ENCODE measurements at regions not wholly inside any gene's neighbourhood (a gene's known extent, or its start where the extent isn't known, plus 50 kb on each side); places are given as distances from the start of the nearest gene placed in this dataset.

DNA sequence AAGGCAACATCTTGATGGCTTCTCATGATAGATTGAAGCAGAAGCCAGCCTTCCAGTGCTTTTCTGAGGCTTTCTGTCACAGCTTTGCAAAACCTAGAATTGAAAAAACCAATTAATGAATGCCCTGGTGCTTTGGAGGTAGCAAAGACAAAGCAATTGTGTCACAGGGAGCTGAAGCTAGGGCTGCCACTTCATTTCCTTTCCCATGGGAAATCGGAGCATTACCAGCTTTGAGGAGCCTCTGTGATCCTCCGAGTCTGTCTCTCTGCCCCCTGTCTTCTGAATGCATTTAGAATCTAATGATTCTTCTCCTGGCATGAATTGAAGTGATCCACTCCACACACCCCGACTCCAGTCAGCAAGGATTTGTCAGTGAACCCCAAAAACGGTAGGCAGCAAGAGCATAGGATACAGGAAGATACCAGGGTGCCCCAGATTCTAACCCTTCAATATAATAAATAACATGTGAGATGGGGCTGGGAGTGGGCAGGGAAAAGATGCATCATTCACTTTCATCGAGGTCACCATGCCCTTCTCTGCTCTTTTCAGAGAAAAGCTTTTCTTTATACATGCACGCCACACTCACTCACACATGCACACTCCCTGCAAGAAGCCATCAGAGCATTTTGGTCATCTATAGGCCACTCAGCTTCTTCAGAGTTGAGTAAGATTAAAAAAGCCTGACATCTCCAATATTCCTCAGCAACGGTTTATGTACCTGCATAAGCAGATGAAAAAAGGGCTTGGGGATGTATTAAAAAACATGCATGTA lies 247.7 kb upstream of the ZNF462 start:
- no peak for DNase-seq (ENCODE audit: low spot score)

DNA sequence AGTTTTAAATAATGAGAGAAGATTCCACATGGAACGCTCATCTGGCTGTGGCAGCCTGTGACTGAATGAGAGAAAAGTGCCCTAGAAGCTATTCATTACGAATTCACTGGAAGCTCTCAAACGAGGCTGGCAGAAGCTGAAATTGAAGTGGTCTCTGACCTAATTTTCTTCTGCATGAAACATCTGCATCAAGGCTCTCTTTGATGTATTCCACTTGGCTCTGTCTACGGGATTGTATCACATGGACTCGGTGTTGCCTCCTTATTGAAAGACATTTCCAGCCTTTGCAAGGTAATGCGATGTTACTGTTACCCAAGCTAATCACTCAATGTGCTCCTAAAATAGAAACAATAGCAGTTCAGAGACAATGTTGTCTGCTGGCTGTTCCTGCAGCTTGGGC lies 246.9 kb upstream of the ZNF462 start:
- no peak for DNase-seq (ENCODE audit: low spot score)

DNA sequence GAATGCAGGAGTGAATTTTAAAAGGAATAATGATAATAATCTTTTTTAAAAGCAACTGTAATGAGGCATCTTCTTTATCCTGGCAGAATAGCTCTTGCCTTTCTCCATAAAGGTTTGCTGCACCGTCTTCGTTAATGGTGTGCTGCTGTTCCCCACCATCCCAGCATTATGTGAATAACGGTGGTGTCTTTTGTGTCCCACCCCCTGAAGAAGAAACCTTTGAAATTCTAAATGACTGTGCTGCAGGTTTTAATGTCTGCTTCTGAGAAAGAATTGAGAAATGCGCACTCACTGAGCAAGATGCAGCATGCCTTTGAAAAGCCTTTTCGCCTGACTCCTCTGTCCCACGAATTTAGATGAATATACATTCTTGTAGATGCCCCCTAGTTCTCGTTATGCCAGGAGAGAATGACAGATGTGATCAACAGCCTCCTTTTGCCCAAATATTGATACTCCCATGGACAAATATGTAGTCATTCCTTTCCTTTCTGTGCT lies 246.1 kb upstream of the ZNF462 start:
- no peak for DNase-seq (ENCODE audit: low spot score)

DNA sequence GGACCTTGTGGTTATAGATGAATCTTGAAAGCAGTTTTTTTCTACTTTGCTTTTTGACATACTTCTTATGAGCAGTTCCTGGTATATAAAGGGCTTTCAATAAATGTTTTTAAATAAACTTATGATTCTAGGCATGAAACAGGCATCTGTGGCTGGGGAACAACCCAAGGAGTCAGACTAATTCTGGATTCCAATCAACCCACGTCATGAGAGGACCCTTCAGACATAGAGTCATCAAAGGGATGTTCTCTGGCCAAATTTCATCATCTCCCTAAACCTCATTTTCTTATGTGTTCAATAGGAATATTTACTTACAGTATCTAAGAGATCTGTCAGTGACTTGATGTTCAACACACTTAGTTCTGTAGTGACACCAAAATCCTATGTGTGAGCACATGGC lies 243.8 kb upstream of the ZNF462 start:
- no peak for DNase-seq (ENCODE audit: low spot score)

DNA sequence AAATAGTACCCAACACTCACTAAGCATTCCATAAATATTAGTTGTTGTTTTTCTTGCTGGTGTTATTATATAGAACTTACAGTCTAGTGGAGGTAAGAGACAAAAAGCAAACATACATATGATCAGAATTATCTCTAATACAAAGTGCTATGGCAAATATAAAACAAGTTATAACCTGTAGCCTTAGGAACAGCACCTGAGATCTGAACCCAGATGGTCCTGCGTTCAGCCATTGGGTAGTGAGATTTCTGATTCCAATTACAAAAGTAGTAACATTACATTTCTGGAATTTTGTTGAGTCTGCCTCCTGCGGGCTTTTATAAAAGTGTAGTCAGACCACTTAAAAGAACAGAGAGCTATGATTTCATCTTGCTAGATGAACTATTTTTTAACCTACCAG lies 242.9 kb upstream of the ZNF462 start:
- no peak for DNase-seq (ENCODE audit: low spot score)

DNA sequence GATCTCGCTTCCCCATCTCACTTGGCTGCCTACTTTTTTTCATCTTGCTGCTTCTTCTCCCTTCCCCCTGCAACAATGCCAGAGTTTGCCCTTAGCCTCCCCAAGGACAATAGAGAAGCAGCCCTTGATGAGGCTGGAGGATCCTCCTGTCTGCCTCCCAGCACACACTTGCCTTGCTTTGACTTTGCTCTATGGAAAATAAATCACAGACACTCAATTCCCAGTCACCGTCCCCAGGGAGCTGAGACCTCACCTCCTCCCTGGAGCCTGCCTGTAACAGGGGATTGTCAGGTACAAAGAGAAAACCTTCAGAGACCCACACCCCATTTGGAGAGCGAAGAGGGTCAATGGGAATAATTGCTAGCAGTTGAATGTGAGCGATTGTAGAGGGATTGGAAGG lies 242.1 kb upstream of the ZNF462 start:
- no peak for DNase-seq (ENCODE audit: low spot score)

DNA sequence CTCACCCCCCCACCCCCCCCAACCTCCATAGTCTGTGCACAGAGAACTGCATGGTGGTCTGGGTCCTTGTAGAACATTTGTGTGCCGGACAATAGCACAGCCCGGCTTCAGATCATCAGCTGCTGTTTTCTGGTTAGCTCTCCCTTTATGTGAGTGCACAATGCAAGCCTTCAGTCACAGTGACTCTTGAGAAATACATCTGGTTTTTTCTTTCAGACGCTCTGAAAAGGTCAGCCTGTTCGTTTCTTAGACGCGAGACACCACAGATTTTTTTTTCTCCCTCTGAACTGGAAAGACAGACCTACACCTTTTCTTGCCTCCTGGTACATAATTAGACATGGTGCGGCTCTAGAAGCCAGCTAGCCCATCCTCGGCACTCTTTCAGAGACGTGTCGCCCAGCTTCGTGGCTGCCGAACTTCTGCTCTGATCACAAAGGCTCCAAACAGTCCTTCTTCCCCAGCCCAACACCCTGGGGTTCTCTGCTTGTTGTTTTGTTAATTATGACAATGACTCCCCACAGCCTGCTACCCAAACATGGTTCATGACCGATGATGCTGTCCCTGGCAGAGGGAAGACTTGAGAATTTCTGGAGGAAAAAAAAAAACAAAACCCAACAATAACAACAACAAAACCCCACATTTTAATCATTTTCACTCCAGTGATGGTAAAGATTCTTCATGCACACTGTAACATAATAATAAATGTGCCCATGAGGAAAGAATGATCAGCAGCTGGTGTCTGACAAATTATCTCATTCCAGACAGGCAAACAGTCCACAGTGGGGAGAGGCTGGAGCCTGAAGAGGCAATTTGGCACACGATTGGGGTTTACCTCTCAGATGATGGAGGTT lies 241.4 kb upstream of the ZNF462 start:
- no peak for DNase-seq (ENCODE audit: low spot score)

DNA sequence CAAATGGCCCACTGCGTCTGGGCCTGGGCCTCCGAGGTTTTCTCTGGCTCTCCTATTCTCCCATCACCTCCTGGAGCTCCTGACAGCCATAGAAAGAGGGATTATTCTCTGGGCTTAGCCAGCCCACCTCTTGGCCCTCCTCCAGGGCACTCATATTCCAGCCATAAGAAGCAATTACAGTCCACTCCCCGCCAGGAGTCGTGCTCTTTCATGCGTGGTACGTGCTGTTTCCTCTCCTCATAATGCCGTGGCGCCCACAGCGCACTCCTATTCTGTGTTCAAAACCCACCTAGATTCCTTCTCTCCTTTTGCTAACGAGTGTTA lies 240.8 kb upstream of the ZNF462 start:
- no peak for DNase-seq (ENCODE audit: low spot score)

DNA sequence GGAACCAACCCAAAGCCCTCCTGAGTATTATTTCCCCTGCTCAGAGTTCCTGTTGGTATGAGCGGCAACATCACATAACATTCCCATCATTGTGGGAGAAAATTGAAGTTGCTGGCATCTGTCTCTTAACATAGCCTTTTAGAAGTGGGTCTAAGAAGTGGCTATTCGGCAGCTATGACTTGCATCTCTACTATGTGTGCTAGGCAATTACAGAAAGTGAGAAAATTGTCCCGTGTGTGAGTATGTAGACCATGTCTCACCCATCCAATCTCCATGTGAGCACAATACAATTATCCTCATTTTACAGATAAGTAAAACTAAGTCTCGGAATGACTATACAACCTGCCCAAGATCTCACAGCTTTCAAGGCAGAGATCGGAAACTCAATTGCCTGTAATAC lies 239.4 kb upstream of the ZNF462 start:
- no peak for DNase-seq (ENCODE audit: low spot score)

DNA sequence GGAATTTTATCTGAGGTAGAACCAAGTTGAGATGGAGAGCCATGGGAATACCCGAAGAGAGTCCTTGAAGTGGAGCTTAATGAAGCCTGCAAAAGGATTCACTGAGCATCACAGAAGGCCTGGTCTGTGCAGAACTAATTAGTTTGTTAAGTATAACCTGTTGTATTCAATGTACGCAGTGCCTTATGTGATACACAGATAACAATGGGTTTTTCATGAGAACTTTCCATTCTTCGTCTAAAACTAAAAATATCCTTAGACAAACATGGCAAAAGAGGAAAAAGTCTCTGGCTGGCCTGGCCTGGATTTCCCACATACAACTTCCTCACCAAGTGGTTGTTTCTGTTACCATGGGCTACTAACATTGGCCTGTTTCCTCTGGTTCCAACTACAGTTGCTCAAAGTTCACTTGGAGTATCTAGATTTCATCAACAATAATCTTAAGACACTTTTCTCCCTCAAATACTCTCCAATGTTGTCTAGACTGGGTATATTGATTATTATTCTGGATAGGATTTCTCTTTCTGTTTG lies 237.6 kb upstream of the ZNF462 start:
- DNase-seq (ENCODE audit: low spot score), result no peak

DNA sequence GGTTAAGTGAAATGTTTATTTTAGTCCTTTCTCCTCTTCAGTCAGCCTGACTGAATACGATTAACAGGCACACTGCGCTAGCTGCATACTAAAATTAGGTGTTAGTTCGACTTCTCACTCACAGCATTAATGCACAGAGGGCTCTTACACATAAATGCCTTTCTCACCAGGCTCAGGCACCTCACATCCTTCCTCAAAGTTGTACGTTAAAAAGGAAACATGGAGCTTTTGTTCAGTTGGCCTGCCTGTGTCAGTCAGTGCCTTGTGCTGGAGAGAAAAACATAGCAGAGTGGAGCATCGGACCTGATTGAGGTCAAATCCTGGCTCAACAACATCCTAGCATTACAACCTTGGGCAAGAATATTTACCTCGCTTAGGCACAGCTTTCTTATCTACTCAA lies 236.0 kb upstream of the ZNF462 start:
- no peak for DNase-seq (ENCODE audit: low spot score)

DNA sequence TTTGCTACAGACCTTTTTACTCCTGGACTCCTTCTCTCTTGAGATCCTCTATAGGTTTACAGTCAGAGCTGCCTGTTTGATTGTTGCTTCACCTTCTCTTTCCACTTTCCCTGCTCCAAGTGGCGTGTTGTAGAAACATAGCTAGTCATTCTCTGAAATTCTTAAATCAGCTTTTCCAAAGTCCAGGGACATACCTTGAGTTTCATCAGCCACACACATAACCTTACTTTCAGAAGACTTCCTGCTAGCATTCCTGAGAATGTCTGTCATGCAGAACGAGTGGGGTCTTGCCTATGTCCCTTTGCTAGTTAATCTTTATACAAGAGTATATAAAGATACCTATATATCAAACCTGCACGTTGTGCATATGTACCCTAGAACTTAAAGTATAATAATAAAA lies 230.3 kb upstream of the ZNF462 start:
- no peak for DNase-seq (ENCODE audit: low spot score)

DNA sequence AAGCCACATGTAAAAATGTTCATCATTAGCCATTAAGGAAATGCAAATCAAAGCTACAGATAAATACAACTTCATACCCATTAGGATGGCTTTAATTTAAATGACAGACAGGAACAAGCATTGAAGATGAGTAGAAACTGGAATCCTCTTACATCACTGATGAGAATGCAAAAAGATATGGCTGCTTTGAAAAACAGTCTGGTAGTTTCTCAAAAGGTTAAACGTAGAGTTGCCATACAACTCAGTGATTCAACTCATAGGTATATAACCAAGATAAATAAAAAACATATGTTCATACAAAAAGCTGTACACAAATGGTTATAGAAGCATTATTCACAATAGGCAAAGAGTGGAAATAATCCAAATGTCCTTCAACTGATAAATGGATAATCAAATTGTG lies 228.8 kb upstream of the ZNF462 start:
- DNase-seq (ENCODE audit: low spot score), result no peak

DNA sequence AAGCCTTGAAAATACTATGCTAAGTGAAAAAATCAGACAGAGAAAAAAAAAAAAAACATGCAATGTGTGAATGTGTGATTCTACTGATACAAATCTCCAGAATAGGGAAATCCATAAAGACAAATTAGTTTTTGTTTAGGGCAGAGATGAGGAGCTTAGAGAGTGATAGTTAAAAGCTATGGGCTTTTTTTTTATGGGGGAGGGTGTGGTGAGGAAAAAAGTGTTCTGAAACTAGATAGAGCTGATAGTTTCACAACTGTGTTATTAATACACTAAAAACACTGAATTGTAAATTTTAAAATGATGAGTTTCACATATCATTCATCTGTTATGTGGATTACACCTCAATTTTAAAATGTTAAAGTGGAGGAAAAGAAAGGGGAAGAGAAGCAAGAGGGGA lies 228.3 kb upstream of the ZNF462 start:
- no peak for DNase-seq (ENCODE audit: low spot score)

DNA sequence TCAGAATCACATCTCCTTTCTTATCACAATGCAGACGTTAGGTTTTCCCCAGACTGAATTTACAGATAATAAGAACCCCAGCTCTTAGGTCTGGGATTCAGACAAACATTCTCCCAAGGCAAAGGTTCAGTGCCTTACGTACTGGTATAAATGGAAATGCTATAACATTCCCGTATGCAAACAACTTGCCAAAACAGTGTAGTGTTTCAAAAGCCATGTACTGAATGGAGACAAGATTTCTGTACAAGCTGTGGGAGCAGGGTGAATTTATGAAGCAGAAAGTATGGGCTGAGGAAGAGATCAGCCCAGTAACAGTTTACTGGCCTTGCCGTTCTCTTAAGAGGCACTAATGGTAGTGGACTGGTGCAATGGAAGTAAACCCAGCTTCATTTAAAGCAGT lies 225.5 kb upstream of the ZNF462 start:
- no peak for DNase-seq (ENCODE audit: low spot score)

DNA sequence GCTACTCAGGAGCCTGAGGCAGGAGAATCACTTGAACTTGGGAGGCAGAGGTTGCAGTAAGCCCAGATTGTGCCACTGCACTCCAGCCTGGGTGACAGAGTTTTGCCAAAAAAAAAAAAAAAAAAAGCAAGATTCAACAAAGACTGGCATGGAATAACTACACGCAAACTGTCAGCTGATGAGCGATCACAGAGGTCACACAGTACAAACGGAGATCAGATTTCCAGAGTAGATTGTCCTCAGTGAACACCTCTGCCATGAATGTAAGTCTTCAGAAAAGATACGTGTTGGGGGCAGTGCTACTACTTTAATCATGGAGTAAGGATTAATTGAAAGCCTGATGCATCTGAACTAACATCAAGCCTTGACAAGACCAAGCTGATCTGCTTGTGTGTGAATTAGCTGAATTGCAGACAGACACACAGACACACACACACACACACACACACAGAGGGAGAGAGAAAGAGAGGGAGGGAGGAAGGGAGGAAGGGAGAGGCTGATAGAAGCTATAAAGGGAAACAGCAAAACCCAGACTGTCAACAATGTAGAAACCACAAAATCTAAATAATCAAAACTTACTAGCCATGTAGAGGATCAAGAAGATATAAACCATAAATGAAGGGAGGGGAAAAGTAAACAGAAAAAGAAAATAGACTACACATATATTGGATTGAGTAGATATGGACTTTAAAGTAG lies 222.9 kb upstream of the ZNF462 start:
- no peak for DNase-seq (ENCODE audit: low spot score)

DNA sequence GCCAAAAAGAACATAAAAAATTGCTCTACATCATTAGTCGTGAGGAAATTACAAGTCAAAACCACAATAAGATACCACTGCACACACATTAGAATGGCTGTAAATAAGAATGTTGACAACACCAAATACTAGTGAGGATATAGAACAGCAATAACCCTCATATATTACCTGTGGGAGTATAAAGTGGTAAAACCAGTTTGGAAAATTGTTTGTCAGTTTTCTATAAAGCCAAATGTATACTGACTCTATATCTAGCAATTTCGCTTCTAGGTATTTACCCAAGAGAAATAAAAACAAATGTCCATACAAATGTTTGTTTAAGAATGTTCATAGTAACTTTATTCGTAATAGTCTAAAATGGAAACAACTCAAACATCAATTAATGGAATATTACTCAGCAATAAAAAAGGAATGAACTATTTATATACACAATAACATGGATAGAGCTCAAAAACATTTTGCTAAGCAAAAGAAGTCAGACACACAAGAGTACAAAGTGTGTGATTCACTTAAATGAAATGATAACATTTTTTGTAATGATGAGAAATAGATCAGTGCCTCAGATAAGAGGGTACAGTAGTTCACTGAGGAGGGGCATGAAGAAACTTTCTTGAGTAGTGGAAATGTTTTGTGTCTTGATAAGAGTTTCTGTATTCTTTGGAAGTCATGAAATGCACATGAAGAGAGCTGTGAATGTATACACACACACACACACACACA lies 219.6 kb upstream of the ZNF462 start:
- DNase-seq (ENCODE audit: low spot score), result no peak

DNA sequence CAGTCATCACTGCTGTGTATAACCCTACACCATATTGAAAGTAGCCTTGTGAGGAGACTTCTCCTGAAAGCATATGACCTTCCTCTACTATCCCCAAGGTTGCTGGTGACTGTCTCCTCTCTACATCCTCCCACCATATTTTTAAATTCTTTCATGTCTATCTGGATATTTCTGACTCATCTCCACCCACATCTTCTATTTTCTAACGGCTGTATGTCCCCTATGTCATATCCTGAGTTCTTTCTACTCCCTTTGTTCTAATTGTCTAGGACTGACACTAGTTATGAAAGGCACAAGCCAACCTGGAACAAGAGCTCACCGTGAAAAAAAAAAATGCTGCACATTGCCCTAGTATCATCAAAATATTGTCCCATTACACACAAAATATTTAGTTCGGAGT lies 218.3 kb upstream of the ZNF462 start:
- DNase-seq (ENCODE audit: low spot score), result no peak

DNA sequence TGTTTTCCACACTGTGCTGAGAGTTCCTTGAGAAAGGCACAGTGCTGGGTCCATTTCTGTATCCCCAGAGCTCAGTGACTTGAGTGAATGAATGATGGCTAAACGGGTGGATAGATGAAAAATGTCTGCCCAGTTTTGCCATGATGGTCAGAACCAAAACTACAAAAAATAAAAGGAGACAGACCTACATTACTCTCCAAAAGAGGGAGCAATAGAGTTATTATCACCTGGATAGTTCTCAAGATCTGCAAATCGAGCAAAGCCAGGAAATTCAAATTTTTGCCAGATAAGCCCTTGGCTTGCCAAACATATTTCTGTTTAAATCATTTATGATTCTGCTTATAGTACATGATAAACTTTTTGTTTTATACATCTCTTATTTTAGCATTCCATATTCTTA lies 214.2 kb upstream of the ZNF462 start:
- no peak for DNase-seq (ENCODE audit: low spot score)

DNA sequence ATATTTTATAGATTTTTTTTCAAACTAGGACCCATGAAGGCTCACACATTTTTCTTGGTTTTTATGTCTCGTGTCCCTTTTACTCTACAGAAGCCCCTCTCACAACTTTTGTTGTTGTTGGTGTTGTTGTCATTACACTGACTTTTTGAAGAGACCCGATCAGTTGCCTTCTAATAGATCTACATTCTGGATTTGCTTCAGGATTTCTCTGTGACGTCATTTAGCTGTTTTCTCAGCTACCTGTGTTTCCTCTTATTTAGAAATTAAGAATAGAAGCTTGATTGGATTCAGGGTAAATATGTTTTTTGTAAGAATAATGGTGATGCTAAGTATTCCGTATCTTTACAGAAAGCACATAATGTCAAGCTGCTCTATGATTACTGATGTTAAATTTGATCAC lies 213.3 kb upstream of the ZNF462 start:
- no peak for DNase-seq (ENCODE audit: low spot score)

DNA sequence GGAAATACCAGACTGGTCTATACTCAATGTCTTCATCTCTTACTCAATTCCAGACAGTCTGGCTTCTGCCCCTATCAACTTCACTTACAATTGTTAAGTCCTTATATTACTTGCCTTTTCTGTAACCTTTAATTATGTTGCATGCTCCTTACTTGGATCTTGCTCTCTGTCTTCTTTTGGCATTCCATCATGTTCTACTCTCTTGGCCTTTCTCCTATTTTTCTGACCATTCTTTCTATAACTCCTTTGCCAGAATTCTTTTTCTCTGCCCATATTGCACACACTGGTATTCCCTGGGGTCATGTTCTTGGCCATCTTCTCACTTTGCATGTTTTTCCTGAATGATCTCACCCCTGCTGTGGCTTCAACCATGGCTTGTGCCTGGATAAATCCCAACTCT lies 209.8 kb upstream of the ZNF462 start:
- no peak for DNase-seq (ENCODE audit: low spot score)

DNA sequence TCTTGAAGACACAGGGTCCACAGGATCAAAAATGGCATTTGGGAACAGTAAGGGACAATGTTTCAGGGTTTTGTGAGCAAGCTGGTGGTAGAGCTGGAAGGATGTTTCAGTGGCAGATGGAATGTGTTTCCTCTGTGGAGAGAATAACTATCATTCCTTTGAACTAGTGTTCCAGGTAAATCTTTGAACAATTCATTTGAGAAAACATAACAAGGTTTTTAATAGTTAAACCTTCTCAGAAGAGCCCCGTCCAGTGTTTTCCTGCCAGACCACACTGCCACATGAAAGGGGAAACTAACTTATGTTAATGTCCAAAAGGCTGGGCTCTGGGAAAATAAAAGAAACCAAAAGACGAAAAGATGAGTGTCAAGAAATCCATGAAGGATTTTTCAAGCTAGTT lies 207.0 kb upstream of the ZNF462 start:
- no peak for DNase-seq (ENCODE audit: low spot score)

Data from ecto neural progenitor cell (in vitro differentiated cells).